Heart left ventricle (tissue), 13 donors: ENCODE measurements at regions not wholly inside any gene's neighbourhood (a gene's known extent, or its start where the extent isn't known, plus 50 kb on each side); places are given as distances from the start of the nearest gene placed in this dataset.

Experiments used
- CTCF ChIP-seq, 12 donors: fragments of 200-600 bp; sonication (generic) in 4 of 12; IDR thresholded peaks; one replicate each; pipeline versions ENCODE4 v1.5.0 to v1.8.0; 2018 to 2022; ENCODE audit warnings: antibody characterized with exemption in 12 of 12, mild to moderate bottlenecking in 5 of 12
- POLR2A ChIP-seq, 2 donors: fragments of 450-650 bp; IDR thresholded peaks; one replicate each; pipeline ENCODE4 v1.6.1; 2017; ENCODE audit warnings: antibody characterized with exemption in 2 of 2, mild to moderate bottlenecking in 2 of 2, moderate library complexity in 2 of 2
- donor health status: ischemic (EF 13 %, LVEDD 7.1; RV severe dilation, severe dysfunction).
- donor health status: DM: no; HTN: yes; CAD: no.
- donor health status: DM: no; HTN: no; CAD: no.
- donor health status: ischemic (EF 25% LVEDD 6.9; RV normal size, moderate dysfunction).
- donor health status: ischemic (EF 25% LVEDD 5.7; RV mildly dilated, moderate dysfunction).
- donor health status: ischemic (EF 35%, LVEDD 5.7; RV mildly dilated, moderate dysfunction).
- donor health status: nonischemic (EF 11% LVEDD 7.7; RV severe dilation, severe dysfunction).
- donor health status: DM: yes; HTN: yes; CAD: no.
- donor health status: PGD.
- donor health status: ischemic (EF 29% LVEDD 5.4; RV normal size, mild dysfunction).
- donor health status: nonischemic (EF 23%, LVEDD 6.1; RV moderate dilation, normal function).

- no peak for TF ChIP-seq CTCF (IDR thresholded peaks at IDR 0.05)
- no peak for TF ChIP-seq POLR2A (IDR thresholded peaks at IDR 0.05)
Measured at GRCh38 chr17:53630638-53631037, 192.1 kb upstream of the KIF2B start.
